Urothelium cell line (cell line): ENCODE measurements at regions not wholly inside any gene's neighbourhood (a gene's known extent, or its start where the extent isn't known, plus 50 kb on each side); places are given as distances from the start of the nearest gene placed in this dataset.

Source experiments
- DNase-seq: peaks from one replicate; pipeline ENCODE4 v3.0.0; 2011; ENCODE audit warnings: low spot score, mixed read lengths
- FAIRE-seq: peaks from 2 replicates; lab custom pipeline; 2011; peaks lifted over from hg19 to GRCh38; lab: Jason Lieb, UNC

GRCh38 chr4:8796096-8796495 is 75.5 kb downstream of the HMX1 start:
- FAIRE-seq (no peak), DNase-seq (no peak)

GRCh38 chr4:8795140-8795539 is 76.5 kb downstream of the HMX1 start:
- FAIRE-seq (no peak), DNase-seq (no peak)

- DNase-seq (no peak), FAIRE-seq (no peak)
These were observed 77.1 kb downstream of the HMX1 start for GRCh38 chr4:8794491-8794890.

GRCh38 chr4:8793571-8794160 is 78.0 kb downstream of the HMX1 start:
- no peak for DNase-seq
- no peak for FAIRE-seq

GRCh38 chr4:8792491-8792890 is 79.1 kb downstream of the HMX1 start:
- FAIRE-seq (no peak), DNase-seq (no peak)

GRCh38 chr4:8791609-8792008 is 80.0 kb downstream of the HMX1 start:
- FAIRE-seq (no peak), DNase-seq (no peak)

- FAIRE-seq (peak; percentile 52), DNase-seq (no peak)
These were observed 80.9 kb downstream of the HMX1 start for GRCh38 chr4:8790749-8791148.

- DNase-seq = no peak
- no peak for FAIRE-seq
These were observed 83.5 kb downstream of the HMX1 start for GRCh38 chr4:8788174-8788573.

- no peak for FAIRE-seq
- DNase-seq = no peak
These were observed 85.5 kb downstream of the HMX1 start for GRCh38 chr4:8786166-8786565.

GRCh38 chr4:8785656-8786142 is 85.9 kb downstream of the HMX1 start:
- no peak for FAIRE-seq
- DNase-seq = no peak

- no peak for FAIRE-seq
- DNase-seq = no peak
These were observed 87.9 kb downstream of the HMX1 start for GRCh38 chr4:8783736-8784135.

GRCh38 chr4:8782135-8782534 is 89.5 kb downstream of the HMX1 start:
- FAIRE-seq (no peak), DNase-seq (no peak)

- FAIRE-seq (no peak), DNase-seq (no peak)
These were observed 90.0 kb downstream of the HMX1 start for GRCh38 chr4:8781641-8782040.

- no peak for FAIRE-seq
- no peak for DNase-seq
These were observed 90.9 kb downstream of the HMX1 start for GRCh38 chr4:8780596-8781368.

GRCh38 chr4:8780086-8780485 is 91.6 kb downstream of the HMX1 start:
- FAIRE-seq (no peak), DNase-seq (no peak)

- no peak for FAIRE-seq
- no peak for DNase-seq
These were observed 92.1 kb downstream of the HMX1 start for GRCh38 chr4:8779490-8779932.

- DNase-seq = no peak
- no peak for FAIRE-seq
These were observed 92.9 kb downstream of the HMX1 start for GRCh38 chr4:8778760-8779159.

- FAIRE-seq (no peak), DNase-seq (no peak)
These were observed 93.3 kb downstream of the HMX1 start for GRCh38 chr4:8778291-8778690.

- FAIRE-seq = no peak
- peak; percentile 31 for DNase-seq
These were observed 94.1 kb downstream of the HMX1 start for GRCh38 chr4:8777320-8778196.

GRCh38 chr4:8776366-8776765 is 95.3 kb downstream of the HMX1 start:
- no peak for DNase-seq
- no peak for FAIRE-seq

GRCh38 chr4:8775751-8776355 is 95.8 kb downstream of the HMX1 start:
- FAIRE-seq (no peak), DNase-seq (no peak)
